Adrenal gland (tissue), 9 donors: ENCODE measurements at regions not wholly inside any gene's neighbourhood (a gene's known extent, or its start where the extent isn't known, plus 50 kb on each side); places are given as distances from the start of the nearest gene placed in this dataset.

Experiments
- DNase-seq, 7 donors: peaks; one replicate each; pipeline ENCODE4 v3.0.0-alpha.2; 2019 to 2020
- H3K27ac ChIP-seq, 5 donors: fragments of 200-600 bp; sonication (generic) in 4 of 5; 1 replicate in 3 of 5; 2 replicates in 2 of 5; pipeline versions ENCODE4 v1.5.1 to v1.8.0; 2016 to 2020; ENCODE audit warnings: mild to moderate bottlenecking in 1 of 5
- H3K27me3 ChIP-seq: fragments of 200-600 bp; 2 replicates; pipeline ENCODE4 v1.8.0; 2021
- H3K36me3 ChIP-seq, 2 donors: fragments of 200-600 bp; replicated peaks in 1 of 2; 1 replicate in 1 of 2; 2 replicates in 1 of 2; pipeline versions ENCODE4 v1.5.1 to v1.8.0; 2018 to 2022
- H3K4me1 ChIP-seq, 2 donors: fragments of 200-600 bp; replicated peaks in 1 of 2; 1 replicate in 1 of 2; 2 replicates in 1 of 2; pipeline versions ENCODE4 v1.5.1 to v1.8.0; 2018 to 2021
- H3K4me3 ChIP-seq, 4 donors: fragments of 200-600 bp; sonication (generic) in 3 of 4; one replicate each; pipeline ENCODE4 v1.5.1; 2016 to 2018
- H3K9me3 ChIP-seq, 3 donors: fragments of 200-600 bp; sonication (generic) in 1 of 3; replicated peaks in 1 of 3; 1 replicate in 2 of 3; 2 replicates in 1 of 3; pipeline versions ENCODE4 v1.5.1 to v1.8.0; 2016 to 2021
- POLR2A ChIP-seq, 2 donors: fragments of 450-650 bp; IDR thresholded peaks; one replicate each; pipeline ENCODE4 v1.6.1; 2017; ENCODE audit warnings: antibody characterized with exemption in 2 of 2, mild to moderate bottlenecking in 2 of 2, moderate library complexity in 1 of 2
- WGBS, 4 donors: extraction: QIAGEN DNeasy Blood & Tissue Kit in 2 of 4; methylation state at CpG; one replicate each; pipeline versions ENCODE4 v1.1.5 to v1.1.7; 2013 to 2017; 5-methylcytosine and 5-hydroxymethylcytosine counted together
- intact Hi-C, 2 donors: fragments of 100-400 bp; cut with DNase I; formaldehyde crosslinking; loops; one replicate each; pipeline versions ENCODE4 v1.14.1 to v1.15.0; 2022 to 2023
- TF ChIP-seq, protein P1 (sequence below), 6 experiments: fragments of 450-650 bp in 4 of 6; fragments of 200-600 bp in 2 of 6; sonication (generic) in 1 of 6; IDR thresholded peaks; 1 replicate in 5 of 6; 2 replicates in 1 of 6; pipeline versions ENCODE4 v1.5.1 to v1.8.0; 2016 to 2021; ENCODE audit warnings: antibody characterized with exemption in 6 of 6, mild to moderate bottlenecking in 2 of 6, moderate library complexity in 1 of 6
- donor health status: healthy with polysubstance abuse.
- donor health status: Bipolar disorder and iron deficiency.
- donor health status: DM: yes; HTN: yes; CAD: no.
- donor health status: DM: no; HTN: no; CAD: no.
- donor health status: DM: no; HTN: no; CAD: no.

GRCh38 chr2:164430166-164430783 is 191.0 kb downstream of the GRB14 start:
- TF ChIP-seq POLR2A (IDR thresholded peaks at IDR 0.05) = no peak
- TF ChIP-seq, protein P1, sequence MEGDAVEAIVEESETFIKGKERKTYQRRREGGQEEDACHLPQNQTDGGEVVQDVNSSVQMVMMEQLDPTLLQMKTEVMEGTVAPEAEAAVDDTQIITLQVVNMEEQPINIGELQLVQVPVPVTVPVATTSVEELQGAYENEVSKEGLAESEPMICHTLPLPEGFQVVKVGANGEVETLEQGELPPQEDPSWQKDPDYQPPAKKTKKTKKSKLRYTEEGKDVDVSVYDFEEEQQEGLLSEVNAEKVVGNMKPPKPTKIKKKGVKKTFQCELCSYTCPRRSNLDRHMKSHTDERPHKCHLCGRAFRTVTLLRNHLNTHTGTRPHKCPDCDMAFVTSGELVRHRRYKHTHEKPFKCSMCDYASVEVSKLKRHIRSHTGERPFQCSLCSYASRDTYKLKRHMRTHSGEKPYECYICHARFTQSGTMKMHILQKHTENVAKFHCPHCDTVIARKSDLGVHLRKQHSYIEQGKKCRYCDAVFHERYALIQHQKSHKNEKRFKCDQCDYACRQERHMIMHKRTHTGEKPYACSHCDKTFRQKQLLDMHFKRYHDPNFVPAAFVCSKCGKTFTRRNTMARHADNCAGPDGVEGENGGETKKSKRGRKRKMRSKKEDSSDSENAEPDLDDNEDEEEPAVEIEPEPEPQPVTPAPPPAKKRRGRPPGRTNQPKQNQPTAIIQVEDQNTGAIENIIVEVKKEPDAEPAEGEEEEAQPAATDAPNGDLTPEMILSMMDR (IDR thresholded peaks at IDR 0.05) = peak; percentile 10 to 52 (median 30)
- intact Hi-C loops = no loop called here
- no peaks in the 10 kb centered on the region for H3K9me3 ChIP-seq
- H3K4me3 ChIP-seq = no peak overlapping the region
- no peaks in the 10 kb centered on the region for H3K4me1 ChIP-seq
- DNase-seq = peak in 5 of 7 donors; percentile 11 to 53 (median 16)
- WGBS, 4 donors = 74 to 81% (median 77%) methylated on average over 3 of the region's 3 CpGs
- H3K36me3 ChIP-seq = no peaks in the 10 kb centered on the region
- no peak overlapping the region for H3K27ac ChIP-seq
- no peaks in the 10 kb centered on the region for H3K27me3 ChIP-seq

- Histone ChIP-seq H3K27ac (no peak overlapping the region), H3K27me3 (no peaks in the 10 kb centered on the region), H3K9me3 (no peaks in the 10 kb centered on the region), H3K4me3 (no peak overlapping the region), H3K36me3 (no peaks in the 10 kb centered on the region), H3K4me1 (no peaks in the 10 kb centered on the region)
- intact Hi-C loops = no loop called here
- TF ChIP-seq POLR2A (IDR thresholded peaks at IDR 0.05) = no peak
- DNase-seq = no peak
- 59 to 69% (median 64%) methylated on average over 2 of the region's 2 CpGs for WGBS, 4 donors
Observed at GRCh38 chr2:164429354-164429753, 191.9 kb downstream of the GRB14 start.

DNA sequence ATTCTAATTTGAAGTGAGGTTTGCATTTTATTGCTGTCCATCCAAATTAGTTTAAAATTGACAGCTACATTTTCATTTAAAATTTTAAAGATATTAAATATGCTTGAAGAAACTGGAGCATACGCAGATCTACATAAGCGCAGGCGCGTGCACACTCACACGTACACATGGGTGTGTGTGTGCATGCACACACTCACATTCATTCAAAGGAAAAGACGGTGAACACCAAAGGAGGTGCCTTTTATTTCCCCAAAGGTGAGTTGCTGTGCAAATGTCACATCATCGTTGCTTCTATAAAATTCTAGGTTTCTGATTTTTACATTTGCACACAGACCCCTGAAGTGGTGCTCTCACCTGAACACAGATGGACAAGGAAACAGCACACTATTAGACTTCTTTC is 194.2 kb downstream of the GRB14 start:
- intact Hi-C loops = no loop called here

GRCh38 chr2:164420787-164421186 is 200.5 kb downstream of the GRB14 start:
- Histone ChIP-seq H3K36me3 (no peaks in the 10 kb centered on the region), H3K4me1 (no peaks in the 10 kb centered on the region), H3K27me3 (no peaks in the 10 kb centered on the region), H3K27ac (no peak overlapping the region), H3K4me3 (no peak overlapping the region), H3K9me3 (no peaks in the 10 kb centered on the region)
- no peak for DNase-seq
- whole genome bisulfite sequencing, 4 donors = 70 to 90% (median 80%) methylated on average over 5 of the region's 5 CpGs
- TF ChIP-seq POLR2A (IDR thresholded peaks at IDR 0.05) = no peak
- TF ChIP-seq, protein P1 (IDR thresholded peaks at IDR 0.05) = no peak
- intact Hi-C loops = no loop called here

More for the DNA sequence above, 194.2 kb downstream of the GRB14 start:
- no peak for TF ChIP-seq POLR2A (IDR thresholded peaks at IDR 0.05)
- TF ChIP-seq, protein P1 (IDR thresholded peaks at IDR 0.05) = no peak
- no peak for DNase-seq
- H3K4me1 ChIP-seq = no peaks in the 10 kb centered on the region
- no peaks in the 10 kb centered on the region for H3K36me3 ChIP-seq
- H3K4me3 ChIP-seq = no peak overlapping the region
- WGBS, 4 donors = 84 to 96% (median 92%) methylated on average over 7 of the region's 7 CpGs
- no peaks in the 10 kb centered on the region for H3K27me3 ChIP-seq
- H3K9me3 ChIP-seq = no peaks in the 10 kb centered on the region
- no peak overlapping the region for H3K27ac ChIP-seq

GRCh38 chr2:164412831-164413230 is 208.5 kb downstream of the GRB14 start:
- Histone ChIP-seq H3K4me1 (no peaks in the 10 kb centered on the region), H3K4me3 (no peak overlapping the region), H3K36me3 (no peaks in the 10 kb centered on the region), H3K9me3 (no peaks in the 10 kb centered on the region), H3K27me3 (no peaks in the 10 kb centered on the region), H3K27ac (no peak overlapping the region)
- WGBS, 4 donors = 74 to 83% (median 79%) methylated on average over 2 of the region's 2 CpGs
- intact Hi-C loops = no loop called here
- TF ChIP-seq POLR2A (IDR thresholded peaks at IDR 0.05) = no peak
- TF ChIP-seq, protein P1 (IDR thresholded peaks at IDR 0.05) = no peak
- DNase-seq = no peak
